H9 (cell line): ENCODE measurements at regions not wholly inside any gene's neighbourhood (a gene's known extent, or its start where the extent isn't known, plus 50 kb on each side); places are given as distances from the start of the nearest gene placed in this dataset.

ENCODE experiments used
- DNase-seq: peaks from one replicate; pipeline ENCODE4 v3.0.0-alpha.2; 2017
- H2AFZ ChIP-seq: one replicate; pipeline ENCODE4 v1.6.1; 2013; ENCODE audit warnings: mild to moderate bottlenecking, low read length, control low read depth, moderate library complexity
- H2AK5ac ChIP-seq: 2 replicates; pipeline ENCODE4 v1.6.1; 2013; ENCODE audit warnings: low read length, control low read depth, mixed read lengths; ENCODE audit not compliant: insufficient read length
- H2BK120ac ChIP-seq: one replicate; pipeline ENCODE4 v1.6.1; 2013; ENCODE audit warnings: low read depth, mild to moderate bottlenecking, low read length, control low read depth, inconsistent platforms; ENCODE audit not compliant: poor library complexity, severe bottlenecking
- H2BK12ac ChIP-seq: 2 replicates; pipeline ENCODE4 v1.6.1; 2013; ENCODE audit warnings: low read length, control low read depth, mixed read lengths, low read depth; ENCODE audit not compliant: insufficient read length
- H2BK15ac ChIP-seq: 2 replicates; pipeline ENCODE4 v1.6.1; 2013; ENCODE audit warnings: low read depth, low read length, control low read depth
- H2BK20ac ChIP-seq: one replicate; pipeline ENCODE4 v1.6.1; 2013; ENCODE audit warnings: low read depth, mild to moderate bottlenecking, low read length, control low read depth, inconsistent platforms; ENCODE audit not compliant: poor library complexity, severe bottlenecking
- H2BK5ac ChIP-seq: 2 replicates; pipeline ENCODE4 v1.6.1; 2013; ENCODE audit warnings: low read length, control low read depth, mixed read lengths; ENCODE audit not compliant: insufficient read length
- H3K14ac ChIP-seq: 2 replicates; pipeline ENCODE4 v1.6.1; 2013; ENCODE audit warnings: low read length, control low read depth; ENCODE audit not compliant: insufficient read depth
- H3K18ac ChIP-seq: 2 replicates; pipeline ENCODE4 v1.6.1; 2013; ENCODE audit warnings: low read depth, mild to moderate bottlenecking, mixed read lengths, low read length, control low read depth; ENCODE audit not compliant: insufficient read length
- H3K23ac ChIP-seq: 2 replicates; pipeline ENCODE4 v1.6.1; 2013; ENCODE audit warnings: low read length, control low read depth, mixed read lengths, low read depth; ENCODE audit not compliant: insufficient read length
- H3K23me2 ChIP-seq: 2 replicates; pipeline ENCODE4 v1.6.1; 2013; ENCODE audit warnings: low read depth, mild to moderate bottlenecking, mixed read lengths, low read length, control low read depth; ENCODE audit not compliant: insufficient read length, poor library complexity, severe bottlenecking
- H3K27ac ChIP-seq: 2 replicates; pipeline ENCODE4 v1.5.1; 2013; ENCODE audit warnings: low read length, control low read depth, mixed read lengths, low read depth; ENCODE audit not compliant: insufficient read length
- H3K27me3 ChIP-seq: 2 replicates; pipeline ENCODE4 v1.6.1; 2013; ENCODE audit warnings: low read length, control low read depth, inconsistent platforms; ENCODE audit not compliant: insufficient read depth
- H3K4ac ChIP-seq: 2 replicates; pipeline ENCODE4 v1.6.1; 2013; ENCODE audit warnings: low read depth, mild to moderate bottlenecking, control low read depth, inconsistent platforms, low read length, moderate library complexity
- H3K4me1 ChIP-seq: 2 replicates; pipeline ENCODE4 v1.6.1; 2013; ENCODE audit warnings: low read length, control low read depth, inconsistent platforms; ENCODE audit not compliant: insufficient read depth
- H3K4me2 ChIP-seq: 2 replicates; pipeline ENCODE4 v1.6.1; 2013; ENCODE audit warnings: low read length, control low read depth, mixed read lengths; ENCODE audit not compliant: insufficient read length, insufficient read depth
- H3K56ac ChIP-seq: 2 replicates; pipeline ENCODE4 v1.6.1; 2013; ENCODE audit warnings: low read depth, mild to moderate bottlenecking, mixed read lengths, low read length, control low read depth; ENCODE audit not compliant: insufficient read length
- H3K79me1 ChIP-seq: 2 replicates; pipeline ENCODE4 v1.6.1; 2013; ENCODE audit warnings: low read depth, mild to moderate bottlenecking, moderate library complexity, low read length, control low read depth, inconsistent platforms; ENCODE audit not compliant: insufficient read depth, poor library complexity, severe bottlenecking
- H3K79me2 ChIP-seq: 2 replicates; pipeline ENCODE4 v1.6.1; 2013; ENCODE audit warnings: low read length, control low read depth, inconsistent platforms; ENCODE audit not compliant: insufficient read depth
- H3K9ac ChIP-seq: 2 replicates; pipeline ENCODE4 v1.6.1; 2013; ENCODE audit warnings: low read length, control low read depth, mixed read lengths; ENCODE audit not compliant: insufficient read length; ENCODE audit errors: extremely low read depth
- H3K9me3 ChIP-seq: one replicate; pipeline ENCODE4 v1.6.1; 2013; ENCODE audit warnings: low read depth, low read length, inconsistent platforms; ENCODE audit not compliant: control insufficient read depth
- H3T11ph ChIP-seq: one replicate; pipeline ENCODE4 v1.6.1; 2013; ENCODE audit warnings: mild to moderate bottlenecking, low read length, control low read depth, inconsistent platforms
- H4K20me1 ChIP-seq: one replicate; pipeline ENCODE4 v1.6.1; 2013; ENCODE audit not compliant: control insufficient read depth, insufficient read length, insufficient read depth
- H4K5ac ChIP-seq: 2 replicates; pipeline ENCODE4 v1.6.1; 2013; ENCODE audit warnings: low read depth, mild to moderate bottlenecking, mixed read lengths, low read length, control low read depth; ENCODE audit not compliant: insufficient read length
- H4K8ac ChIP-seq: replicated peaks from 2 replicates; pipeline ENCODE4 v1.6.1; 2013; ENCODE audit warnings: low read length, control low read depth, mixed read lengths, low read depth; ENCODE audit not compliant: insufficient read length
- H4K91ac ChIP-seq: 2 replicates; pipeline ENCODE4 v1.6.1; 2013; ENCODE audit warnings: low read depth, mild to moderate bottlenecking, moderate library complexity, mixed read lengths, low read length, control low read depth; ENCODE audit not compliant: insufficient read length
- H3K27ac Mint-ChIP-seq, 3 experiments: 2 replicates in 2 of 3; 3 replicates in 1 of 3; pipeline ENCODE4 v1.8.0; 2020 to 2021; ENCODE audit warnings: mixed read lengths in 3 of 3, mild to moderate bottlenecking in 1 of 3, moderate library complexity in 1 of 3
- H3K27me3 Mint-ChIP-seq: 2 replicates; pipeline ENCODE4 v1.8.0; 2021; ENCODE audit warnings: low read depth, mild to moderate bottlenecking, moderate library complexity, mixed read lengths
- H3K36me3 Mint-ChIP-seq, 3 experiments: 2 replicates in 2 of 3; 3 replicates in 1 of 3; pipeline ENCODE4 v1.8.0; 2020 to 2021; ENCODE audit warnings: low read depth in 3 of 3, mixed read lengths in 3 of 3; ENCODE audit not compliant: insufficient read depth in 1 of 3
- H3K4me1 Mint-ChIP-seq, 2 experiments: 2 replicates each; pipeline ENCODE4 v1.8.0; 2020; ENCODE audit warnings: mixed read lengths in 2 of 2
- H3K4me3 Mint-ChIP-seq, 2 experiments: 2 replicates in 1 of 2; 3 replicates in 1 of 2; pipeline ENCODE4 v1.8.0; 2020 to 2021; ENCODE audit warnings: mild to moderate bottlenecking in 2 of 2, mixed read lengths in 2 of 2, moderate library complexity in 1 of 2
- H3K9me3 Mint-ChIP-seq, 2 experiments: 2 replicates in 1 of 2; 3 replicates in 1 of 2; pipeline ENCODE4 v1.8.0; 2020; ENCODE audit warnings: mild to moderate bottlenecking in 2 of 2, mixed read lengths in 2 of 2, moderate library complexity in 1 of 2
- CTCF ChIP-seq: fragments of 200-600 bp; sonication (generic); conservative IDR thresholded peaks from 3 replicates; pipeline ENCODE4 v1.8.0; 2021; ENCODE audit warnings: antibody characterized with exemption, mild to moderate bottlenecking
- WGBS: extraction: QIAGEN DNeasy Blood & Tissue Kit; methylation state at CpG from one replicate; pipeline ENCODE4 v1.1.7; 2013; ENCODE audit warnings: missing lambda C conversion rate, low lambda C conversion rate, mixed read lengths; ENCODE audit not compliant: insufficient read length; ENCODE audit errors: extremely low coverage; 5-methylcytosine and 5-hydroxymethylcytosine counted together

- TF ChIP-seq CTCF = no peak
- peaks cover 23 to 30% of the 10 kb centered on the region in 2 experiments for H3K9me3 Mint-ChIP-seq
Measured at GRCh38 chr5:126027149-126027548, 396.1 kb upstream of the GRAMD2B start.

More at GRCh38 chr5:126027149-126027548, 396.1 kb upstream of the GRAMD2B start:
- no peak overlapping the region for H2BK5ac ChIP-seq
- no peaks in the 10 kb centered on the region for H3K23me2 ChIP-seq
- H3K4me2 ChIP-seq = no peak overlapping the region
- no peak overlapping the region for H3K23ac ChIP-seq
- H3T11ph ChIP-seq = no peak overlapping the region
- H2BK20ac ChIP-seq = no peak overlapping the region
- no peak overlapping the region for H3K14ac ChIP-seq
- H3K4me1 ChIP-seq = no peaks in the 10 kb centered on the region
- H4K8ac ChIP-seq = no peak overlapping the region
- H3K4me1 Mint-ChIP-seq = no peaks in the 10 kb centered on the region
- WGBS = no CpG with 5 or more reads among the region's 3 CpGs
- H3K27me3 ChIP-seq = no peaks in the 10 kb centered on the region
- H2BK15ac ChIP-seq = no peak overlapping the region
- no peaks in the 10 kb centered on the region for H4K20me1 ChIP-seq
- H4K91ac ChIP-seq = no peak overlapping the region
- no peak overlapping the region for H4K5ac ChIP-seq
- H3K9ac ChIP-seq = no peak overlapping the region
- no peak overlapping the region for H2AFZ ChIP-seq
- no peaks in the 10 kb centered on the region for H3K79me2 ChIP-seq
- no peak overlapping the region for H3K18ac ChIP-seq
- H3K9me3 ChIP-seq = no peaks in the 10 kb centered on the region
- no peaks in the 10 kb centered on the region; the same call in 1 of the 2 replicates for H3K27me3 Mint-ChIP-seq
- H3K79me1 ChIP-seq = no peaks in the 10 kb centered on the region
- no peak overlapping the region for H3K4ac ChIP-seq
- no peak overlapping the region for H3K27ac Mint-ChIP-seq
- no peak for DNase-seq
- no peak overlapping the region for H3K27ac ChIP-seq
- H3K4me3 Mint-ChIP-seq = no peak overlapping the region
- peaks cover 11 to 28% (median 19%) of the 10 kb centered on the region in 3 experiments for H3K36me3 Mint-ChIP-seq
- no peak overlapping the region for H2BK12ac ChIP-seq
- H2AK5ac ChIP-seq = no peak overlapping the region
- no peak overlapping the region for H2BK120ac ChIP-seq
- no peak overlapping the region for H3K56ac ChIP-seq
